Fibroblast of villous mesenchyme (primary cell): ENCODE measurements at regions not wholly inside any gene's neighbourhood (a gene's known extent, or its start where the extent isn't known, plus 50 kb on each side); places are given as distances from the start of the nearest gene placed in this dataset.

ENCODE experiments used
- DNase-seq: peaks from one replicate; pipeline ENCODE4 v3.0.0-alpha.2; 2010; ENCODE audit warnings: low read depth
- H3K4me3 ChIP-seq: 2 replicates; pipeline ENCODE4 v1.5.1; 2011; ENCODE audit warnings: low read depth, mild to moderate bottlenecking, low read length
- TF ChIP-seq, protein P1 (sequence below): IDR thresholded peaks from 2 replicates; pipeline ENCODE4 v1.5.1; 2012; ENCODE audit warnings: low read depth, mild to moderate bottlenecking, low read length; ENCODE audit not compliant: insufficient read depth

DNA sequence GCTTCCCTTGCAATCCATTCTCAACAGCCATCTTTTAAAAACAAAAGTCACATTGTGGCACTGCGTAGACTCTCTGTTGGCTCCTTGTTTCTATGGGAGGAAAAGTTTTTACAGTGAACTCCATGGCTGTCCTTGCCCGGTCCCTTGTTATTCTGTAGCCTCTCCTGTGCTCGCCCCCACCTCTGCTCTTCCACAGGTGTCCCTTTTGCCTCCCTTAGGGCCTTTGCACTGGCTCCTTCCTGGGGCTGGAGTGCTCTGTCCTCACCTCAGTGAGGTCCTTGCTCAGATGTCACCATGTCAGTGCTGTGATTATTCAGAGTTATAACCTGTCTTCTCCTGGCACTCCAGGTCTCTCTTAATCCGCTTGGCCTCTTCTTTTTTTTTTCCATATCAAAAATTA, 308.8 kb downstream of the DOCK8 start:
- no peak for DNase-seq
- TF ChIP-seq, protein P1, sequence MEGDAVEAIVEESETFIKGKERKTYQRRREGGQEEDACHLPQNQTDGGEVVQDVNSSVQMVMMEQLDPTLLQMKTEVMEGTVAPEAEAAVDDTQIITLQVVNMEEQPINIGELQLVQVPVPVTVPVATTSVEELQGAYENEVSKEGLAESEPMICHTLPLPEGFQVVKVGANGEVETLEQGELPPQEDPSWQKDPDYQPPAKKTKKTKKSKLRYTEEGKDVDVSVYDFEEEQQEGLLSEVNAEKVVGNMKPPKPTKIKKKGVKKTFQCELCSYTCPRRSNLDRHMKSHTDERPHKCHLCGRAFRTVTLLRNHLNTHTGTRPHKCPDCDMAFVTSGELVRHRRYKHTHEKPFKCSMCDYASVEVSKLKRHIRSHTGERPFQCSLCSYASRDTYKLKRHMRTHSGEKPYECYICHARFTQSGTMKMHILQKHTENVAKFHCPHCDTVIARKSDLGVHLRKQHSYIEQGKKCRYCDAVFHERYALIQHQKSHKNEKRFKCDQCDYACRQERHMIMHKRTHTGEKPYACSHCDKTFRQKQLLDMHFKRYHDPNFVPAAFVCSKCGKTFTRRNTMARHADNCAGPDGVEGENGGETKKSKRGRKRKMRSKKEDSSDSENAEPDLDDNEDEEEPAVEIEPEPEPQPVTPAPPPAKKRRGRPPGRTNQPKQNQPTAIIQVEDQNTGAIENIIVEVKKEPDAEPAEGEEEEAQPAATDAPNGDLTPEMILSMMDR, result no peak
- H3K4me3 ChIP-seq, result no peak overlapping the region

DNA sequence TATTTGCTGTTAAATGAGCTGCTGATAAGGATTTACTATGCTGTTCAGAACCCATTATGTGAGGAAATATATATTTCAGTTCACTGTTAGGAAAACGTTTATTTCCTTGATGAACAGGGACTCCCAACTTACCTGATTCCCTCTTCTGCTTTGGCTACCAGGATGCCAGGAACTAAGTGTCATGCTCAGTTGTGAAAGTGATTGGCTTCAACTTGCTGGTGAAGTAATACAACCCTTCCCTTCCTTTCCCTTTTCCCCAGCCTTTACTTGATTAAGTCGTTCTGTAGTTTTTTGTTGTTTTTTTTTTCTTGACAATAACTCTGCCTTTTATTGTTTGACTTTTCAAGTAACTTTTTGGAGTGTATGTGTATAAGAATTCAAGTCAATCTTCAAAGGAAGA, 309.3 kb downstream of the DOCK8 start:
- DNase-seq, result no peak
- no peak overlapping the region for H3K4me3 ChIP-seq
- TF ChIP-seq, protein P1, result no peak

DNA sequence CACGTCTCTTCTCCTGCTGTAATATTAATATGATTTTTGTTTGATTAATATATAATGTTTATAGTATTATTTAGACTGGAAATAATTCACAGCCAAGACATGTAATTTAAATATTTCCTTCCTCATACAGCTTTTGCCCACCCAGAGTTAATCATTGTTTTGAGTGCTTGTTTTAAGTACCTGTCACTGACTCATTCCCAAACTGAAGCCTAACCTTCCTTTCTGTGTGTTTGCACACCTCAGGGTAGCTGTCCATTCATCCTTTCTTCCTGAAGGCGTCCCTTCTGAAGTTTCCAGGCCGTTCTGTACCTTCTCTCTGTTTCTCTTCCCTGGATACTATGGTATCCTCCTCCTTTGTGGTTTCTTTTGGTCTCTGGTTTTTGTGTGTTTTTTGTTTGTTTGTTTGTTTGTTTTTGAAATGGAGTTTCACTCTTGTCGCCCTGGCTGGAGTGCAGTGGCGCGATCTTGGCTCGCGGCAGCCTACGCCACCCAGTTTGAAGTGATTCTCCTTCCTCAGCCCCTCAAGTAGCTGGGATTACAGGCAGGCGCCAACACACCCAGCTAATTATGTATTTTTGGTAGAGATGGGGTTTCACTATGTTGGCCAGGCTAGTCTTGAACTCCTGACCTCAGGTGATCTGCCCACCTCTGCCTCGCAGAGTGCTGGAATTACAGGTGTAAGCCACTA, 312.4 kb downstream of the DOCK8 start:
- H3K4me3 ChIP-seq, result no peak overlapping the region
- TF ChIP-seq, protein P1, result no peak
- no peak for DNase-seq

DNA sequence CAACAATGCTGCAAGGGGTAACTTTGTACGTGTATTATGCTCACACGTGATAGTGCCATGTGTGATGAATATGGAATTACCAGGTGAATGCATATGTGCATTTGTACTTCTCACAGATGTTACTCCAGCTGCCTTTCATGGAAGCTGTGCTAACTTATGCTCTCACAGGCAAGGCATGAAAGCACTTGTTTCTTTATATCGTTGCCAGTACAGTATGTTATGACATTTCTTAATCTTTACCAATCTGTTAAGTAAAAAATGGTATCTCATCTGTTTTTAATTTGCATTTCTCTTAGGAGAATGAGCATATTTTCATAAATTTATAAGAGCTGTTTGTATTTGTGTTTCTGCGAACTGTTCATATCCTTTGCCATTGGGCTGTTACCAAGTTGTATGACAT, 311.8 kb upstream of the DMRT1 start:
- DNase-seq, result no peak
- no peak overlapping the region for H3K4me3 ChIP-seq
- TF ChIP-seq, protein P1, result no peak

DNA sequence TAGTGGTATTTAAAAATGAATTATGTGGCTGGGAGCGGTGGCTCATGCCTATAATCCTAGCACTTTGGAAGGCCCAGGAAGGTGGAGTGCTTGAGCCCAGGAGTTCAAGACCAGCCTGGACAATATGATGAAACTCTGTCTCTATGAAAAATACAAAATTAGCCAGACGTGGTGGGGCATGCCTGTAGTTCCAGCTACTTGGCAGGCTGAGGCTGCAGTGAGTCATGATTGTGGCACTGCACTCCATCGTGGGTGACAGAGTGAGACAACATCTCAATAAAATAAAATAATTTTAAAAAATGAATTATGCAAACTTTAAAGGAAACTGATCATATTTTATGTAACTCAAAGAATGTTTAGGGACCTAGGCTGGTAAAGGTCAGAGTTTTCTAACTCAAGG, 310.8 kb upstream of the DMRT1 start:
- H3K4me3 ChIP-seq, result no peak overlapping the region
- TF ChIP-seq, protein P1, result no peak
- no peak for DNase-seq

DNA sequence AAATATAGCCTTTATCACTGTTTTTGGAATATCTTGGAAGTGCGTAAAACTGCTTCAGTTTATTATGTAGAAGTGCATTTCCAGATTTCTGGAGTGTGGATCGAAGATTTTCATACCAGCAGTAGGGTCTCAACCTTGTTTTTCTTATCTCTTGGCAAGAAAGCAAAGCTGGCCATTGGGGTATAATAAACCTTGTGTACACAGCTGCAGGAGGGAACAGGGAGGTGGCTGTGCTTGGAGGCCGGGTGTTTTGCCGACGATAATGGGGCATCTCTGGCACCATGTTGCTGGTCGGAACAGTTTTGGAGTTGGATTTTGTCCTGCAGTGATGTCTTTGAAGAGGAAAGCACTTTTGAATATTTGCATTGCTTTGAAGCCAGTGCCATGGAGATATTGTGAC, 308.8 kb upstream of the DMRT1 start:
- no peak overlapping the region for H3K4me3 ChIP-seq
- DNase-seq, result no peak
- TF ChIP-seq, protein P1, result no peak

DNA sequence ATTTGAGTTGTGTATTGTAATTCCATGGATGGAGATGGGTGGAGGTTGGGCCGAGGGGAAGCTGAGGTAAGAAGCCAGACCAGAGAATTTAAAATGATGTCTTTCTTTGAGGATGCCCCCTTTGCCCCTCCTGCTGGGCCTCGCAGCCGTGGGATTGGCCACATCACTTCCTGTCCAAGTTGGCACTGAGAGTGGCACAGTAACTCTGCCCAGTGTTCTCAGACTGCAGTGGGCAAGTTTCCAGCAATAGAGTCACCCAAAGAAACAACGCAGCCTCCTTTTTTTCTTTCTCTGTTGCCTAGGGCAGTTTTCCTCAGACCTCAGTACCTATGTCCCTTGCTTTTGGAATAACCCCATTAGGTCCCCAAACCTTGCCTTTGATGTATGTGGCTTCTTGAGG, 306.6 kb upstream of the DMRT1 start:
- DNase-seq, result no peak
- TF ChIP-seq, protein P1, result no peak
- no peak overlapping the region for H3K4me3 ChIP-seq
